GM23338 (cell line): ENCODE measurements at regions not wholly inside any gene's neighbourhood (a gene's known extent, or its start where the extent isn't known, plus 50 kb on each side); places are given as distances from the start of the nearest gene placed in this dataset.

Experiments used
- ATAC-seq: fragments of 200-7000 bp; cut with Tn5 transposase; 3 replicates; pipeline ENCODE4 v1.9.1; 2020
- DNase-seq: peaks from one replicate; pipeline ENCODE4 v3.0.0-alpha.2; 2015; ENCODE audit warnings: low spot score
- H2AFZ ChIP-seq: fragments of 200-600 bp; sonication (generic); 2 replicates; pipeline ENCODE4 v1.8.0; 2016; ENCODE audit warnings: antibody characterized with exemption, mild to moderate bottlenecking, moderate library complexity
- H3F3A ChIP-seq: fragments of 200-600 bp; sonication (generic); replicated peaks from 2 replicates; pipeline ENCODE4 v1.8.0; 2017; ENCODE audit warnings: antibody characterized with exemption, mixed run types, low read depth
- H3K27ac ChIP-seq: fragments of 200-600 bp; sonication (generic); 2 replicates; pipeline ENCODE4 v1.6.1; 2016; ENCODE audit warnings: low read depth
- H3K27me3 ChIP-seq: fragments of 200-600 bp; sonication (generic); 2 replicates; pipeline ENCODE4 v1.8.0; 2016; ENCODE audit warnings: mild to moderate bottlenecking, mixed run types, moderate library complexity; ENCODE audit not compliant: insufficient read depth
- H3K36me3 ChIP-seq: fragments of 200-600 bp; sonication (generic); 2 replicates; pipeline ENCODE4 v1.8.0; 2016; ENCODE audit warnings: mild to moderate bottlenecking; ENCODE audit not compliant: insufficient read depth
- H3K4me1 ChIP-seq: fragments of 200-600 bp; sonication (generic); 2 replicates; pipeline ENCODE4 v1.8.0; 2016; ENCODE audit warnings: mild to moderate bottlenecking, moderate library complexity; ENCODE audit not compliant: insufficient read depth
- H3K4me2 ChIP-seq: fragments of 200-600 bp; sonication (generic); 2 replicates; pipeline ENCODE4 v1.7.1; 2017; ENCODE audit warnings: mixed run types
- H3K4me3 ChIP-seq: fragments of 200-600 bp; sonication (generic); 2 replicates; pipeline ENCODE4 v1.6.1; 2016; ENCODE audit warnings: mixed run types
- H3K79me2 ChIP-seq: fragments of 200-600 bp; sonication (generic); replicated peaks from 2 replicates; pipeline ENCODE4 v1.8.0; 2017; ENCODE audit warnings: mild to moderate bottlenecking; ENCODE audit not compliant: insufficient read depth
- H3K9me2 ChIP-seq: fragments of 200-600 bp; sonication (generic); 2 replicates; pipeline ENCODE4 v1.8.0; 2017; ENCODE audit not compliant: insufficient read depth
- H4K20me1 ChIP-seq: fragments of 200-600 bp; sonication (generic); replicated peaks from 2 replicates; pipeline ENCODE4 v1.8.0; 2017; ENCODE audit warnings: mild to moderate bottlenecking; ENCODE audit not compliant: insufficient read depth
- H3K27ac Mint-ChIP-seq: 2 replicates; pipeline ENCODE4 v1.8.0; 2020; ENCODE audit warnings: inconsistent platforms, mild to moderate bottlenecking, moderate library complexity, mixed read lengths
- H3K27me3 Mint-ChIP-seq: 3 replicates; pipeline ENCODE4 v1.8.0; 2022; ENCODE audit warnings: low read depth, mild to moderate bottlenecking, moderate library complexity, mixed read lengths, inconsistent platforms; ENCODE audit not compliant: insufficient read depth, poor library complexity
- H3K36me3 Mint-ChIP-seq: 3 replicates; pipeline ENCODE4 v1.8.0; 2021; ENCODE audit warnings: low read depth, mild to moderate bottlenecking, inconsistent platforms, moderate library complexity, mixed read lengths
- H3K4me1 Mint-ChIP-seq: 3 replicates; pipeline ENCODE4 v1.8.0; 2020; ENCODE audit warnings: mild to moderate bottlenecking, inconsistent platforms, mixed read lengths
- H3K4me3 Mint-ChIP-seq: 3 replicates; pipeline ENCODE4 v1.8.0; 2021; ENCODE audit warnings: moderate library complexity, mild to moderate bottlenecking, inconsistent platforms, mixed read lengths
- H3K9me3 Mint-ChIP-seq: 3 replicates; pipeline ENCODE4 v1.8.0; 2020; ENCODE audit warnings: moderate library complexity, mild to moderate bottlenecking, inconsistent platforms, mixed read lengths
- CREB1 ChIP-seq: fragments of 250-450 bp; sonication (Bioruptor Pico); IDR thresholded peaks from 2 replicates; pipeline ENCODE4 v1.5.0; 2020; ENCODE audit warnings: low read depth, mild to moderate bottlenecking, moderate library complexity
- EZH2 ChIP-seq: fragments of 200-600 bp; sonication (generic); IDR thresholded peaks from one replicate; pipeline ENCODE4 v1.8.0; 2017; ENCODE audit warnings: antibody characterized with exemption, mild to moderate bottlenecking, low read depth; ENCODE audit not compliant: unreplicated experiment
- EZH2phosphoT487 ChIP-seq: fragments of 200-600 bp; sonication (generic); IDR thresholded peaks from one replicate; pipeline ENCODE4 v1.8.1; 2018; ENCODE audit warnings: antibody characterized with exemption; ENCODE audit not compliant: unreplicated experiment
- JUNB ChIP-seq: IDR thresholded peaks from one replicate; pipeline ENCODE4 v1.6.1; 2016; ENCODE audit warnings: antibody characterized with exemption; ENCODE audit not compliant: unreplicated experiment
- NANOG ChIP-seq: IDR thresholded peaks from 2 replicates; pipeline ENCODE4 v1.6.1; 2016; ENCODE audit warnings: antibody characterized with exemption, borderline replicate concordance
- POLR2AphosphoS5 ChIP-seq: IDR thresholded peaks from 2 replicates; pipeline ENCODE4 v1.6.1; 2016; ENCODE audit warnings: antibody characterized with exemption, low read depth
- ZNF331 ChIP-seq: fragments of 250-450 bp; sonication (Bioruptor Pico); IDR thresholded peaks from 2 replicates; pipeline ENCODE4 v1.5.0; 2020; ENCODE audit warnings: low read depth, mild to moderate bottlenecking, moderate library complexity
- TF ChIP-seq, protein P1 (sequence below): fragments of 250-450 bp; sonication (Bioruptor Pico); IDR thresholded peaks from 2 replicates; pipeline ENCODE4 v1.5.0; 2020; ENCODE audit warnings: mild to moderate bottlenecking, moderate library complexity
- TF ChIP-seq, protein P2 (sequence below): IDR thresholded peaks from one replicate; pipeline ENCODE4 v1.6.1; 2018; ENCODE audit warnings: antibody characterized with exemption; ENCODE audit not compliant: unreplicated experiment

DNA sequence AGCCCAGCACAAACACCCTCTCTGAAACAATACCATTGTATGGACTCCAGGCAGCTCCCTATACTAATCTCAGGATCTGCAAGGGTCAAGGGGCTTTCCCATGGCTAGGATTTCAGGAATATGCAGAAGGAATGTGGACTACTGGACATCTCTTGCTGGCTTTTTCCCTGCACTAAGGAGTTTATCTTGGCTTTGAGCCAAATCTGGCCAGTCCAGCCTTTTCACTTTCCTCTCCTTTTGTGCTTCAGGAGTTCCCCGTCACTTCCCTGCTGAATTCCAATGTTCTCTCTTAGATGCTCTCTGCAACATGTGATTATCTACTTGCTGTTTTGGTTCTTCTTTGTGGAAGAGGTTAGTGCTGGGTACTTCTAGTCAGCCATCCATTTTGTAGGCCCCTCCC, 568.2 kb downstream of the HDGFL1 start:
- H3K9me2 ChIP-seq = no peaks in the 10 kb centered on the region
- Mint-ChIP-seq H3K27me3 (peaks cover 3% of the 10 kb centered on the region), H3K4me3 (no peak overlapping the region), H3K36me3 (peaks cover 3% of the 10 kb centered on the region; the same call in 1 of the 3 replicates), H3K4me1 (no peaks in the 10 kb centered on the region), H3K27ac (no peak overlapping the region), H3K9me3 (peaks cover 11% of the 10 kb centered on the region; the same call in 2 of the 3 replicates)
- DNase-seq (no peak), ATAC-seq (no peak)
- no peaks in the 10 kb centered on the region for H3K4me1 ChIP-seq
- H3K36me3 ChIP-seq = no peaks in the 10 kb centered on the region
- H3K27me3 ChIP-seq = no peaks in the 10 kb centered on the region
- no peaks in the 10 kb centered on the region for H4K20me1 ChIP-seq
- no peaks in the 10 kb centered on the region for H3K79me2 ChIP-seq
- H2AFZ ChIP-seq = no peak overlapping the region
- no peak overlapping the region for H3K27ac ChIP-seq
- no peaks in the 10 kb centered on the region for H3F3A ChIP-seq
- TF ChIP-seq, protein P1, sequence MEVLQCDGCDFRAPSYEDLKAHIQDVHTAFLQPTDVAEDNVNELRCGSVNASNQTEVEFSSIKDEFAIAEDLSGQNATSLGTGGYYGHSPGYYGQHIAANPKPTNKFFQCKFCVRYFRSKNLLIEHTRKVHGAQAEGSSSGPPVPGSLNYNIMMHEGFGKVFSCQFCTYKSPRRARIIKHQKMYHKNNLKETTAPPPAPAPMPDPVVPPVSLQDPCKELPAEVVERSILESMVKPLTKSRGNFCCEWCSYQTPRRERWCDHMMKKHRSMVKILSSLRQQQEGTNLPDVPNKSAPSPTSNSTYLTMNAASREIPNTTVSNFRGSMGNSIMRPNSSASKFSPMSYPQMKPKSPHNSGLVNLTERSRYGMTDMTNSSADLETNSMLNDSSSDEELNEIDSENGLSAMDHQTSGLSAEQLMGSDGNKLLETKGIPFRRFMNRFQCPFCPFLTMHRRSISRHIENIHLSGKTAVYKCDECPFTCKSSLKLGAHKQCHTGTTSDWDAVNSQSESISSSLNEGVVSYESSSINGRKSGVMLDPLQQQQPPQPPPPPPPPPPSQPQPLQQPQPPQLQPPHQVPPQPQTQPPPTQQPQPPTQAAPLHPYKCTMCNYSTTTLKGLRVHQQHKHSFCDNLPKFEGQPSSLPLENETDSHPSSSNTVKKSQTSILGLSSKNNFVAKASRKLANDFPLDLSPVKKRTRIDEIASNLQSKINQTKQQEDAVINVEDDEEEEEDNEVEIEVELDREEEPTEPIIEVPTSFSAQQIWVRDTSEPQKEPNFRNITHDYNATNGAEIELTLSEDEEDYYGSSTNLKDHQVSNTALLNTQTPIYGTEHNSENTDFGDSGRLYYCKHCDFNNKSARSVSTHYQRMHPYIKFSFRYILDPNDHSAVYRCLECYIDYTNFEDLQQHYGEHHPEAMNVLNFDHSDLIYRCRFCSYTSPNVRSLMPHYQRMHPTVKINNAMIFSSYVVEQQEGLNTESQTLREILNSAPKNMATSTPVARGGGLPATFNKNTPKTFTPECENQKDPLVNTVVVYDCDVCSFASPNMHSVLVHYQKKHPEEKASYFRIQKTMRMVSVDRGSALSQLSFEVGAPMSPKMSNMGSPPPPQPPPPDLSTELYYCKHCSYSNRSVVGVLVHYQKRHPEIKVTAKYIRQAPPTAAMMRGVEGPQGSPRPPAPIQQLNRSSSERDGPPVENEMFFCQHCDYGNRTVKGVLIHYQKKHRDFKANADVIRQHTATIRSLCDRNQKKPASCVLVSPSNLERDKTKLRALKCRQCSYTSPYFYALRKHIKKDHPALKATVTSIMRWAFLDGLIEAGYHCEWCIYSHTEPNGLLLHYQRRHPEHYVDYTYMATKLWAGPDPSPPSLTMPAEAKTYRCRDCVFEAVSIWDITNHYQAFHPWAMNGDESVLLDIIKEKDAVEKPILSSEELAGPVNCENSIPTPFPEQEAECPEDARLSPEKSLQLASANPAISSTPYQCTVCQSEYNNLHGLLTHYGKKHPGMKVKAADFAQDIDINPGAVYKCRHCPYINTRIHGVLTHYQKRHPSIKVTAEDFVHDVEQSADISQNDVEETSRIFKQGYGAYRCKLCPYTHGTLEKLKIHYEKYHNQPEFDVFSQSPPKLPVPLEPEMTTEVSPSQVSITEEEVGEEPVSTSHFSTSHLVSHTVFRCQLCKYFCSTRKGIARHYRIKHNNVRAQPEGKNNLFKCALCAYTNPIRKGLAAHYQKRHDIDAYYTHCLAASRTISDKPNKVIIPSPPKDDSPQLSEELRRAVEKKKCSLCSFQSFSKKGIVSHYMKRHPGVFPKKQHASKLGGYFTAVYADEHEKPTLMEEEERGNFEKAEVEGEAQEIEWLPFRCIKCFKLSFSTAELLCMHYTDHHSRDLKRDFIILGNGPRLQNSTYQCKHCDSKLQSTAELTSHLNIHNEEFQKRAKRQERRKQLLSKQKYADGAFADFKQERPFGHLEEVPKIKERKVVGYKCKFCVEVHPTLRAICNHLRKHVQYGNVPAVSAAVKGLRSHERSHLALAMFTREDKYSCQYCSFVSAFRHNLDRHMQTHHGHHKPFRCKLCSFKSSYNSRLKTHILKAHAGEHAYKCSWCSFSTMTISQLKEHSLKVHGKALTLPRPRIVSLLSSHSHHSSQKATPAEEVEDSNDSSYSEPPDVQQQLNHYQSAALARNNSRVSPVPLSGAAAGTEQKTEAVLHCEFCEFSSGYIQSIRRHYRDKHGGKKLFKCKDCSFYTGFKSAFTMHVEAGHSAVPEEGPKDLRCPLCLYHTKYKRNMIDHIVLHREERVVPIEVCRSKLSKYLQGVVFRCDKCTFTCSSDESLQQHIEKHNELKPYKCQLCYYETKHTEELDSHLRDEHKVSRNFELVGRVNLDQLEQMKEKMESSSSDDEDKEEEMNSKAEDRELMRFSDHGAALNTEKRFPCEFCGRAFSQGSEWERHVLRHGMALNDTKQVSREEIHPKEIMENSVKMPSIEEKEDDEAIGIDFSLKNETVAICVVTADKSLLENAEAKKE (CRISPR knock-in tag) = no peak
- TF ChIP-seq EZH2 (no peak), CREB1 (CRISPR knock-in tag) (no peak), EZH2phosphoT487 (no peak), NANOG (no peak), JUNB (no peak)
- H3K4me3 ChIP-seq = no peak overlapping the region
- H3K4me2 ChIP-seq = no peak overlapping the region

DNA sequence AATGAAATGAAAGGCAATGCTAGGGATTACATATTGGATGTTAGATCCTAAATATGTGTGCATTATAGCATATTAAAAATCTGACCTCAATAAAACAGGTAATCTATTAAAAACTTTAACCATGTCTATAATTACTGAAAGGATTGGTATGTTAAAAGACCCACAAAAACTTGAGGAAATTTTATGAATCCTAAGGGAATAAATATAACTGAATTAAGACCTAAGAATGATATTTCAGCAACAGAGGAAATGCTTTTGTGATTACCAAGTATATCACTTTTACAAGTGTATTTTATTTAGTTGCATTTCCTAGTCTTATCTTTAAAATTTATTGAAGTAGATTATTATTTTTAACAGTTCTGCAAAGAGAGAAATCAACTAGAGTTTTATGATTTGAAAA, 571.5 kb downstream of the HDGFL1 start:
- DNase-seq (no peak), ATAC-seq (no peak)
- H3K27ac Mint-ChIP-seq = no peak overlapping the region
- Histone ChIP-seq H3K27ac (no peak overlapping the region), H3K4me2 (no peak overlapping the region), H3K79me2 (no peaks in the 10 kb centered on the region), H3K9me2 (no peaks in the 10 kb centered on the region), H3K4me3 (no peak overlapping the region), H2AFZ (no peak overlapping the region), H3K27me3 (no peaks in the 10 kb centered on the region), H3F3A (no peaks in the 10 kb centered on the region), H3K4me1 (no peaks in the 10 kb centered on the region), H4K20me1 (no peaks in the 10 kb centered on the region), H3K36me3 (no peaks in the 10 kb centered on the region)
- 0 out of 3 replicates have a peak, but pooled peaks cover 3% of the 10 kb centered on the region for H3K36me3 Mint-ChIP-seq
- no peak overlapping the region for H3K4me3 Mint-ChIP-seq
- H3K27me3 Mint-ChIP-seq = peaks cover 3% of the 10 kb centered on the region
- peaks cover 3% of the 10 kb centered on the region; the same call in 1 of the 3 replicates for H3K4me1 Mint-ChIP-seq
- 0 out of 3 replicates have a peak, but pooled peaks cover 4% of the 10 kb centered on the region for H3K9me3 Mint-ChIP-seq
- TF ChIP-seq EZH2 (no peak), EZH2phosphoT487 (no peak), ZNF331 (CRISPR knock-in tag) (no peak), POLR2AphosphoS5 (no peak), CREB1 (CRISPR knock-in tag) (no peak)
- TF ChIP-seq, protein P2, sequence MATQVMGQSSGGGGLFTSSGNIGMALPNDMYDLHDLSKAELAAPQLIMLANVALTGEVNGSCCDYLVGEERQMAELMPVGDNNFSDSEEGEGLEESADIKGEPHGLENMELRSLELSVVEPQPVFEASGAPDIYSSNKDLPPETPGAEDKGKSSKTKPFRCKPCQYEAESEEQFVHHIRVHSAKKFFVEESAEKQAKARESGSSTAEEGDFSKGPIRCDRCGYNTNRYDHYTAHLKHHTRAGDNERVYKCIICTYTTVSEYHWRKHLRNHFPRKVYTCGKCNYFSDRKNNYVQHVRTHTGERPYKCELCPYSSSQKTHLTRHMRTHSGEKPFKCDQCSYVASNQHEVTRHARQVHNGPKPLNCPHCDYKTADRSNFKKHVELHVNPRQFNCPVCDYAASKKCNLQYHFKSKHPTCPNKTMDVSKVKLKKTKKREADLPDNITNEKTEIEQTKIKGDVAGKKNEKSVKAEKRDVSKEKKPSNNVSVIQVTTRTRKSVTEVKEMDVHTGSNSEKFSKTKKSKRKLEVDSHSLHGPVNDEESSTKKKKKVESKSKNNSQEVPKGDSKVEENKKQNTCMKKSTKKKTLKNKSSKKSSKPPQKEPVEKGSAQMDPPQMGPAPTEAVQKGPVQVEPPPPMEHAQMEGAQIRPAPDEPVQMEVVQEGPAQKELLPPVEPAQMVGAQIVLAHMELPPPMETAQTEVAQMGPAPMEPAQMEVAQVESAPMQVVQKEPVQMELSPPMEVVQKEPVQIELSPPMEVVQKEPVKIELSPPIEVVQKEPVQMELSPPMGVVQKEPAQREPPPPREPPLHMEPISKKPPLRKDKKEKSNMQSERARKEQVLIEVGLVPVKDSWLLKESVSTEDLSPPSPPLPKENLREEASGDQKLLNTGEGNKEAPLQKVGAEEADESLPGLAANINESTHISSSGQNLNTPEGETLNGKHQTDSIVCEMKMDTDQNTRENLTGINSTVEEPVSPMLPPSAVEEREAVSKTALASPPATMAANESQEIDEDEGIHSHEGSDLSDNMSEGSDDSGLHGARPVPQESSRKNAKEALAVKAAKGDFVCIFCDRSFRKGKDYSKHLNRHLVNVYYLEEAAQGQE = no peak
